Hematopoietic multipotent progenitor cell treated with erythropoietin and hydrocortisone succinate and interleukin-3 and kit ligand, for 15 days (in vitro differentiated cells): ENCODE measurements at regions not wholly inside any gene's neighbourhood (a gene's known extent, or its start where the extent isn't known, plus 50 kb on each side); places are given as distances from the start of the nearest gene placed in this dataset.
"Not testable (repeated sequence)": the region's sequence is repeated elsewhere in the genome, so short reads cannot be mapped to it uniquely, and the experiment has no call there.

Source experiments
- DNase-seq: peaks from one replicate; pipeline ENCODE4 v3.0.0-alpha.2; 2015; ENCODE audit warnings: low spot score

DNA sequence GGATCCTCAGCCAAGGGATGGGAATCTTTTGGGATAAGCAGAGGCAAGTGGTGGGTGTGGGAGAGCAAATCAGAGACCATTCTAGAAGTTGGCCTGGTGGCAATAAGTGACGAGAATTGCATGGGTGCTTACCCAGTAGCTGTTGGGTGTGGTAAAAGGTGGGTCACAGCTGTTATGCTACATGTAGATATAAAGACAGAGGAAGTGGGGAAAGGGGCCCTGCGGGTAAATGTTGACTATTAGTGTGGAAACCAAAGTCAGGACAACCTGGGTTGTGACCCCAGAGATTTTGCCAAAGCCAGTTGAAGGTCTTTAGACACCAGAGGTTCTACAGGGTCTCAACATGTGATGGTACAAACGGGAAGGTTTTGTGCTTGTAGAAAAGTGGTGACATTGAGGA lies 443.6 kb upstream of the HNRNPA3 start:
- DNase-seq: no peak

DNA sequence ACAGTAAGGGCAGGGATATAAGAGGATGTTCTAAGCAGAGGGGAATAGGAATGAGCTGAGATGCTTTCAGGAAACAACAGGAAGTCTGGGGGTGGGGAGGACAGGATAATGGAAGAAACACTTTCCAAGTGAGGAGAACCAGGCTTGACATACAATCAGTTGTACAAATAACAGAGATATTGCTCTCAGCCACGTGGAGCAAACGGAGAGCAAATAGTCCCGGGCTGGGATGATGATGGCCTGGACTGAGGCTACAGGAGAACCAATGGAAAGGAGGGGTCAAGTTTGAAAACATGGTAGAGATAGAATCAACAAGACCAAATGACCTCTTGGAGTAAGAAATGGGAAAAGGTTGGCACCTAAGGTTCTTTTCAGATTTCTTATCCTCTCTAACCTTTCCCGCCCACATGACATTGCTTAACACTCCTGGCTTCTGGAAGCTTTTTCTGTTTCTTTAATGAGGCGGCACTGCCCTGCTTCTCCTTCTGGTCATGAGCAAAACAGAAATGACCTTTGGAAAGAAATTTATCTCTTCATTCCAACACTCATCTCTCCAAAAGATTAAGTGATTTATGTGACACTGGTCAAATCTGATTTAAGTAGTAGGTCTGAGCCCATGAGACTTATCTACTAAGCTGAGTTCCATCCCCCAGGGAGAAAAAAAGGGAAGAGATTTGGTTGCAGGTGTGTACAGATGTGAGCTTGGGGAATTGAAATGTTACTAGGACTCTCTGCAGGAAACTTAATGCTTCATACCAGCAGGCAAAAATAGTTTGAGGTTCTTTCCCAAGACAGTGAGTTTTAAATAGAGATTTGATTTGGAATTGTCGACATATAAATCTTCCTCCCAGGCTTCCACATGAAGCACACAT lies 442.9 kb upstream of the HNRNPA3 start:
- DNase-seq: no peak

DNA sequence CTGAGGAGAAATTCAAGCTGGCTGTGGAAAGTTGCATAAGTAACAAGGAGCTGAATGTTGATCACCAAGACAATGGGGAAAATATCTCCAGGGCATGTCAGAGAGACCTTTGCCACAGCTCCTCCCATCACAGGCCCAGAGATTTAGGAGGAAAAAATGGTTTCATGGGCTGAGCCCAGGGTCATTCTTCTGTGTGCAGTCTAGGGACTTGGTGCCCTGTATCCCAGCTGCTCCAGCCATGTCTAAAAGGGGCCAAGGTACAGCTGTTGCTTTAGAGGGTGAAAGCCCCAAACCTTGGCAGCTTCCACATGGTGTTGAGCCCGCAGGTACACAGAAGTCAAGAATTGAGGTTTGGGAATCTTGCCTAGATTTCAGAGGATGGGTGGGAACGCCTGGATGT lies 439.8 kb upstream of the HNRNPA3 start:
- no peak for DNase-seq

DNA sequence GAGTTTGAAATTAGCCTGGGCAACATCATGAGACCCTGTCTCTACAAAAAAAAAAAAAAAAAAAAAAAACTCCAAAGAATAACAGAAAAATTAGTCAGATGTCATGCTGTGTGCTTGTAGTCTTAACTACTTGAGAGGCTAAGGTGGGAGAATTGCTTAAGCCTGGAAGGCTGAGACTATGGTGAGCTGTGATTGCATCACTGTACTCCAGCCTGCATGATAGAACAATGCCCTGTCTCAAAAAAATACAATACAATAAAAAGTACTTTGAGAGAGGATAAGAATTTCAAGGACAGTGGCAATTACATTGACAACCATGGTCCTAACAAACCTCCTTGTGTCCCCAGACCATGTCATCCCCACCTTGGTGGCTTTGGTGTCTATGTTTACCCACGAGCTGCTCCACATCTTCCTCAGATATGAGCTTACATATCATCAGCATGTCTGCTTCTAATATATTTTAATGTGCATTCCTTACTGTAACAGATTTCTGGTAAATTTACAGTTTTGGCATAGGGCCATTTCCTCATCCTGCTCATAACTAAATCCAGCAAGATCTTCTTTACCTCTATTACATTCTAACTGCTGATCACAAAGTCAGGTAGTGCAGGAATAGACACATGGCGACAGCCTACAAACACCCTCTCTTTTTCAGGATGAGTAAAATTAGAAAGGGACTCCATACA lies 437.7 kb upstream of the HNRNPA3 start:
- no peak for DNase-seq

DNA sequence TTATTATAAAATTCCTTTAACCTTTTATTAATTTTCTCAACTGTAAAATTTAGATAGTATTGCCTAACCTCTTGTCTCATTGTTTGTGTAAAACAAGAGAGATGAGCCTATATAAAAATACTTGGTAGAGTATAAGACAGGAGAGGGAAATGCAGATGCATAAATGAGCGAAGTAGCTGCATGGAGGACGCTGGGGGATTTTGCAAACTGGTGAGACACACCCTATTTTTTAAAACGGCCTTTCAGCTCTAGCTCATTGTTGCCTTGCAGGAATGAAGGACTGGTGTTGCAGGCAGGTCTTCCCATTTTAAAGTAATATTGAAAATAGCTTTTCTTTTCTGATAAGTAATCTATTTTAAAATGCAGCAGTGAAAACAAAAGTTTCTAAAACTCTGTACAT lies 435.3 kb upstream of the HNRNPA3 start:
- DNase-seq: no peak

DNA sequence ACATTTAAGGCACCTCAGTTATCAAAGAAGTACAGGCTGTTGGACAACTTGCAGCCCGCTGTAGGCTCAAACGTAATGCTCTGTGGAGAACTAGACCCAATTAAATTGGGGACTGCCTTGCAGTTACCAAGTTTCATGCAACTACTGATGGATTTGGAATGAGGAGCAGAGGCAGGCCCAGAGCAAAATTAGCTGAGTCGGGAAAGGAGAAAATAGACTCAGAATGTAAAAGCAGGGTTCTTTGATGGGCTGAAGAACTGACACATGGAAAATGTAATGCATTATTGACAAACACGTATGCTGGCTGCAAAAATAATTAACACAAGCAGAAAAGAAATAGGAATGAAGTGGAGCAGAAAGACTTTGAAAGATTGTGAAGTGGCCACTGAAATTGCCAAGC lies 432.7 kb upstream of the HNRNPA3 start:
- DNase-seq: no peak

DNA sequence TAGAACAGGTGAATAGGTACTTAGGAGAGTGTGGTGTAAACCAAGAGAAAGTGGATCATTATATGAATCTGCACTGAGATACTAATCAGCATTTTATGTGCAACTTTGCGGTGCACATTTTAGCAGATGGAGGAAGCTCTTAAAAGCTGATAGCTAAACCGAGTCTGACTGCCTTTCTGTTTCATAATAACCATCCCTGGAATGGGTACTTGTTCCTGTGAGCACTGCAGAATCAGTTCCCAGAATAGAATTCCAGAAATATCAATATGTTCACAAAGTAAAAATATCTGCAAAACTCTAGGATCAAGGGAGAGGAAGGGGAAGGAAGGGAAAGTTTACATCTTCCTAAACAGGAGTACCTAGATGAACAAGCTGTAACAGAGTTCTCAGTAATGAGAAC lies 432.2 kb upstream of the HNRNPA3 start:
- no peak for DNase-seq

DNA sequence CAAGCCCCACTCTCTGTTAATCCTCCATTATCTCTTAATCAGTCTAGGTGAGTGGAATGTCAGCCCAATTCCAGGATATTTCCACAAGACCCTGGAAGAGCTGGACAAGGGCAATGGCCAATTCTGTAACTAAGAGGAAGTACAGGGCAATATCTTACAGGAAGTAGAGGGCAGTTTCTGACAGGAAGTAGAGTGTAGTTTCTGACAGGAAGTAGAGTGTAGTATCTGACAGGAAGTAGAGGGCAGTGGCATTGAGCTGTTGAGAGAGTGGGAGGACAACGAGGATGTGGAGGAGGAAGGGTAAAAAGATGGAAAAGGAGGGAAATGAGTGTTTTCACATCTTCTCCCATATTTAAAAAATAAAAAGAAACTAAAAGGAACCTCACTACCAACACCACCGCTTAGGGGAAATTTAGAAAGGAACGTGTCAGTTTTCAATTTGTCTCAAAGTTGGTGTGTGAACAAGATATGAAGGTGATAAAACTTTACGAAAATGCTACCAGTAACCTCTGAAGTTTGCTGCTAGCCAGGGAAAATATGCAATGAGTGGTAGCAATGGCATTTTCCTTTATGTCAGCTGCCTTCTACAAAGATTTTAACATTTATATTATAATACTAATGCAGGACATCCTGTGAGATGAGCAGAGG lies 430.9 kb upstream of the HNRNPA3 start:
- DNase-seq: no peak

DNA sequence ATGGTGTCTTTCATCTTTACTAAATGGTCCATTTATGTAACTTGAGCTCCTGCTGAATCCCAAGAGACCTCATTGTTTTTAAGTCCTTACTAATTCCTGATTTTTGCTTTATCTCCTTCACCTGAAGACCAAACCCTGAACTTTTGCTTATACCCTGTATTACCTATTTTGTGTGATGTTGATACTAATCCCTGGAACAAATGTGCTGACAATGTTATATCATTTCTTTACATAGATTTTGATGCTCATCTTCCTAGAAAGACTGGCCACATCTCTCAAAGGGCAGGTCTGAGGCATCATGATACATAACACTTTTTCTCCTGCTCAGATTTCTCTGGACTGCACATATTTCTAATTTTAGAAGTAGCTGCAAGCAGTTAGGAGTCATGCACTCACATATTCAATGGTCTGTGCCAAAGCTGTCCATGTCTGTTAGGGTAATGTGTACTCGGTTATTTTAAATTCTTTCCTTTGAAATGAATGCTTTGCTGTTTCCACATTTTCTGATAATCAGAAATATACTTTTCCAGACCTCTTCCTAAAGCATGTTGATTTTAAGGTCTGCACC lies 427.9 kb upstream of the HNRNPA3 start:
- no peak for DNase-seq

DNA sequence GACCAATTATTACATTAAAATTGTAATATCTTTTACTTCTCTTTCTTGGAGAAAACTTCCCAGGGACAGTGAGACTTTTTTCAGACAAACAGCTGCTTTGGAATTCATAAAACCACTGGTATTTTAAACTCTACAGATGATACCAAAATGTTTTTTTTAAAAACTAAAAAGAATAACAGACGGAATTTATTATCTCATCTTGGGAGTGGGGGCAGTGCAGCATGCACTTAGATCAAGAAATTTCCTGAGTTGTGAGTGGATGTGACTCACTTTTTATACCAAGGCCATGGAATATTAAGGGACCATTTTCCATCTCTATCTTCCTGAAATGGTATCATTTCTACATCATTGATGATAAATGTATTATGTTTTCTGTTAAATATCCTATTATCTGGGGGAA lies 422.8 kb upstream of the HNRNPA3 start:
- DNase-seq: no peak

DNA sequence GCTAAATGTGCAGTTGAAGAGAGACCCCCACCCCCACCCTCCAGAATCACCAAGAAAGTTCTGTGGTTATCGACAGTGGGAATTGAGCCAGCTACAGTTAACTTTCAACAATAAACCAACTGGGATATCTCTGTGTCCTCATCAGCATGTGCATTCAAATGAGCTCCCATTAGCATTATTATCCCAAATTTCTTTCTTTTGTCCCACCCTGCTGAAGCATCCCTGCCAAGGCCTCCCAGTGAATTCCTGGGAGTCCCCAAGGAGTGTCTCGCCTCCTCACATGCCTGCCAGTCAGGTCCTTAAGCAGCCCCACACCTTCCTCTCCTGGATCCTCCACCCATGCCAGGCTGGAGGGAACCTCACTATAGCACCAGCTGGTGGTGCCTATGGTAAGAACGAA lies 422.1 kb upstream of the HNRNPA3 start:
- no peak for DNase-seq

DNA sequence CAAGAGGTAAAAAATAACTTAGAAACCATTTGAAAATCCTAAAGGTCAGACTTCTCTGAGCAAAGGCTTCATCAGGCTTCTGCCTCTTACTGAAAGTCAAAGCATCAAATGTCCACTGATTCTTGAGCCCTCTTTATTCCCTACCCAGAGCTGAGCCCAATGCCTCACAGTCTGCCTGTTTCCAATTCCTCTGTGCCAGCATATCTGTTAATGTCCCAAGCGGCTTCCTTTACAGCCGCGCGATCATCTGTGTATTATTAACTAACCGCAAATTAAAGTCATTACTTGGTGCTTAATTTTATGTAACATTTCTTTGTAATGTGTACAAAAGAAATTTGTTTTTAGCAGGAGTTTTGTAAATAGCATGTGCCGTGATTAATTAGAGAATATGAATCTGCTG lies 418.8 kb upstream of the HNRNPA3 start:
- DNase-seq: no peak

DNA sequence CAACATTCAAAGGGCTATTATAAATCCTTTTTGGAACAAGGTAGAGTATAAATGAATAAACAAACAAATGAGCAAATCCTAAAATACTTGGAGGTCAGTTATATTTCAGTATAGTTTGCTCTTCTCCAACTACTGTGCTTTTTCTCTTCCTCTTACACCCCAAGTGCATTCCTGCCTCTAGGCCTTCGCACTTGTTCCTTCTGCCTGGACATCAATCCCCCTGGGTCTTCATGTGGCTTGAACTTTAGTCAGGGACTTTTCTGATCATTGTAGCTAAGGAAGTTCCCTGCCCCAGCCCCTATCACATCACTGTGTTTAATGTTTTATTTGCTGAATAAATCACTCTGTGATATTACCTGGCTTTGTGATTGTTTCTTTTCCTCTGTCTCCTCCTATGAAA lies 418.2 kb upstream of the HNRNPA3 start:
- DNase-seq: no peak

DNA sequence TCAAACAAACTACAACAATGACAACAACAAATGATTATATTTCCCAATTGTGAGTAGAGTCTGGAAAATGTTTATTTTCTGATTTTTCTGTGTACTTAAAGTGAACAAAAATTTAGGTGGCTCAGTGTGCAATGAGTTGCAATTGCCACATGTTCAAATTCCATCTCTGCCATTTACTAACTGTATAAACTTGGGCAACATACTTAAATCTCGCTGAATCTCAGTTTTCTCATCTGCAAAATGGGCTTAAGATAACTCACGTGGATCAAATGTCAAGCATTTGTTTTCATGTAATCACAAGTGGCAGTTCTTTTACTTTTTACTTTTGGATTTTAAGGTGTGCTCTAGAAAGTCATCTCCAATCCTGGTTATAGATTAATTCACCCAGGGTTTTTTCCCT lies 416.8 kb upstream of the HNRNPA3 start:
- DNase-seq: no peak

DNA sequence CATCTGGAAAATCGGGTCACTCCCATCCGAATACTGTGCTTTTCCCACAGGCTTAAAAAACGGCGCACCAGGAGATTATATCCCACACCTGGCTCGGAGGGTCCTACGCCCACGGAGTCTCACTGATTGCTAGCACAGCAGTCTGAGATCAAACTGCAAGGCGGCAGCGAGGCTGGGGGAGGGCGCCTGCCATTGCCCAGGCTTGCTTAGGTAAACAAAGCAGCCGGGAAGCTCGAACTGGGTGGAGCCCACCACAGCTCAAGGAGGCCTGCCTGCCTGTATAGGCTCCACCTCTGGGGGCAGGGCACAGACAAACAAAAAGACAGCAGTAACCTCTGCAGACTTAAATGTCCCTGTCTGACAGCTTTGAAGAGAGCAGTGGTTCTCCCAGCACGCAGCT lies 415.9 kb upstream of the HNRNPA3 start:
- not testable (repeated sequence) for DNase-seq

DNA sequence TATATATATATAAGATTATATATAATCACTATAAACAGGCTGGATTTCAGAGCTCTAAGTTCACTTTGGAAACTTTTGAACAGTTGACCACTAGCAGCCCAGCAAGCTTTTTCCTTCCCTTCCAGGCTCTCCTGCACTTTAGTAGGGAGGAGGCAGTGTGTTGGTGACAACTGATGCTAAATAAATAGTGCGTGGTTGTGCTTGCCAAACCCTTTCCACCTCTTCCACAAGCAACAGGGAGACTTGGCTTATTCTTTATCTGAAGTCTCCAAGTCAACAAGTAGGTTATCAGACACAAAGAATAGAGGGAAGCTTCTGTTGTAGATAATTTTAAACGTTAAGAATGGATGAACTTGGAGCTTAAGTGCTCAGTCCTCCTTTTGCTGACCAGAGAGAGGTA lies 408.2 kb upstream of the HNRNPA3 start:
- no peak for DNase-seq

DNA sequence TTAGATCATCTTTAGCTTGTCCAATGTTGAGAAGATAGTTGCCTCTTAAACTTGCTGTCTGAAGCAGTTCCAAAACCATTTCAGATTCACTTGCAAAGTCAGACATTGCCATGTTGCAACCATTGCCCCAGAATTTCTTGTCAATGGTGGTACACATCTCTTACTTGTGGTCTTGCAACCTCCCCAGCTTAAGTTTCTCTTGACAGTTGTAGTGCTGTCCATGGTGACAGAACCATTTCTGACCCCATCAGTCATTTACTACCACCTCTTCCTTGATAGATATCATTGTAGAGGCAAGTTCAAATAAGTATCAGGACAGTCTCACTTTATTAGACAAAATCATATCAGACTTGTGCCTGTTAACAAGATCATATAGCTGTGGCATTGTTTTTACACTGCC lies 407.2 kb upstream of the HNRNPA3 start:
- DNase-seq: no peak

DNA sequence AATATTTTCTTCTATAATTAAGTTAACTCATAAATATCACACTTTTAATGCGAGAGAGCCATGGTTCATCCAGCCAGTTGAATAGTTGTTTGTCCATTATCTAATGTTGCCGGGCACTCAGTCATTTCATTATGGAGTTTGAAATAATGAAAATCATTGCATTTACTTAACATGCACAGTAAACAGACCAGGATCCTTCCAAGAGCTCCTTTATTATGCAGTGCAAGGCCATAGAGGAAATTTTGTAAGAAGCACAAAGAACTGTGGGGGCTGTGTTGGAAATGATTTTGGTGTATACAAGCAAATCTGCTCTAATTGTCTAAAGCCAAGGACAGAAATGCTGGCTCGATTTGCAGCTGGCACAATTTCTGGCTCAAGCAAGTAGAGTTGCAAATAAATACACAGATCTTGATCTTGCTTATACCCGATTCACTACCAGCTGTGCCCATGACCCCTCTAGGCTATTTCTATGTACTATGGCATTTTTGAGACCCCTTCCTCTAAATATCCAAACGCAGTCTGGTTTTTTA lies 400.3 kb upstream of the HNRNPA3 start:
- no peak for DNase-seq

DNA sequence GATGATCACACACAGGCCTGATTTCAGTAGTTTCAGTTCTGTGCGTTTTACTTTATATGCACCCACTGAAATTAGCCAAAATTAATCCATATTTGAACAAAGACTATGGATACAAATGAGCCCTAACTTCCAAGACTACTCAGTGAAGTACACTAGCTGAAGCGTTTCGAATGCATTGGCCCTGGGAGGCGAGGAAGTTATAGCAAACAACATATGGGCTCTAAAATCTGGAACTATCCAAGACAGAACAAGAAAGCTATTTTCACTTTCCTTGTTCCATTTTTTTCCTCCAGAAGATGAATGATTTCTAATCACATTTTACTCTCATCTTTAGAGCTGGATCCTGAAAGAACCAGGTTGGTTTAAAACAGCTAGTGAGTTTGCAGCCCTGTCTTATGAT lies 399.4 kb upstream of the HNRNPA3 start:
- DNase-seq: no peak

DNA sequence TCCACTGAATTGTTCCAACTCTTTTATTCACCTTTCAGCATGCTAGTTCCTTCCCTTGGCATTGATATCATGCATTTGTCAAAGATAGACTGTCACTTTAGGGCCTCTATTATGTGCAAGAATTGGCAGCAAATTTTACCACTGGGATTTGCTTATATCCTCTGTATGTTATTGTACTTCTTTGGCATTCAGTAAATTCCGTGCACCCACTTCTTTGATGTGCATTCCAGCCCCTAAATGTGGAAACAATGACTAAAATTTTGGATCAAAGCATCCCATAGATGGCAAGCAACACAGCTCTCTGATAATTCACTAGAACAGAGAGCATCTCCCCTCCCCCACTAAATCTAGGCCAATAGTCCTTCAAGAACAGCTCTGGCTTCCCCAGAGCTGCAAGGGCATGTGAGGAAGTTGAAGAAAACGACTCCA lies 399.0 kb upstream of the HNRNPA3 start:
- DNase-seq: no peak

DNA sequence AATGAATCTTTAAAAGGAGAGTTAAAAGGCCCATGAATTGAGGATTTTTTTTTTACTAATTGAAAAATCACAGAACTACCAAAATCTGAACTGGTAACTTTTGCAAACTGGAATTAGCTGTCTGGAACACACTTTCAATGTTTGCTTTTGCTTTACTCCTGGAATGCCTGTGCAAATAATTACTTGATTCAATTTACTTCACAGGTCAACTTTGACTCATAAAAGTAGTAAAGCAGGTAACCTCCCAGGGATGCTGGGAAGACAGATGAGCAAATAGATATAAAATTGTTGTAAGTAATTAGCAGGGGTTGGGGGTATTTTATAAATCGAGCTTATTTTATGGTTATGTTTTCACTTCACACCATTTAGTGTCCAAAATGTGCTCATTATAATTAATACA lies 398.3 kb upstream of the HNRNPA3 start:
- no peak for DNase-seq

DNA sequence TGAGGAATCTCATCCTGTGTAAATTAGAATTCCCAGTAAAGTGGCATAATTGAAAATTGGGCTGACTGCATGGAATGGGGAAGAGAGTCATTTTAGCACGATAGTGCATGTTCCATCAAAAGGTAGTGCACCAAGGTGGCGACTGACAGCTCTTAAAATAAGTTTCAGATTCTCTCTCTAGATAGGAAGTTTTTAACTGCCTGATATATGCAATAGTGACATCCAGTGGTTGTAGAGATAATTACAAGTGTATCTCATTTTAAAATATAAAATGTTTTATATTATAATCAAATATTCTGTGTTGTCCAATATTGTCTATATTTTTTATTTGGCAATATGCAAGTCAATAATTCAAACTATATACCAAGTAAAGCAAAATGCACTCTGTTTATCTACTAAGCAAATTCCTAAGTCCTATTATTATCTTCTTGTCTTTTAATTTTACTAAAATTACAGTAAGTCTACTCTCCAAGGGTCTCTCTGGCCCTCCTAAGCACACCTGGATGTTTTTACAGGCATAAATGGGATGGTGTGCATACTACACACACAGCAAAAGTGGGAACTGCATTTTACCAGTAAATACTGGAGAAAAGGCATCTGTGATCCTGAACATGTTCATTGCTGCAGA lies 397.7 kb upstream of the HNRNPA3 start:
- peak; percentile 14 for DNase-seq
